GM21723 (cell line): ENCODE measurements at regions not wholly inside any gene's neighbourhood (a gene's known extent, or its start where the extent isn't known, plus 50 kb on each side); places are given as distances from the start of the nearest gene placed in this dataset.

Experiments used
- ATAC-seq: cut with Tn5 transposase; IDR thresholded peaks from one replicate; pipeline ENCODE4 v1.9.1; 2021; ENCODE audit warnings: mild to moderate bottlenecking, moderate library complexity; ENCODE audit not compliant: unreplicated experiment

DNA sequence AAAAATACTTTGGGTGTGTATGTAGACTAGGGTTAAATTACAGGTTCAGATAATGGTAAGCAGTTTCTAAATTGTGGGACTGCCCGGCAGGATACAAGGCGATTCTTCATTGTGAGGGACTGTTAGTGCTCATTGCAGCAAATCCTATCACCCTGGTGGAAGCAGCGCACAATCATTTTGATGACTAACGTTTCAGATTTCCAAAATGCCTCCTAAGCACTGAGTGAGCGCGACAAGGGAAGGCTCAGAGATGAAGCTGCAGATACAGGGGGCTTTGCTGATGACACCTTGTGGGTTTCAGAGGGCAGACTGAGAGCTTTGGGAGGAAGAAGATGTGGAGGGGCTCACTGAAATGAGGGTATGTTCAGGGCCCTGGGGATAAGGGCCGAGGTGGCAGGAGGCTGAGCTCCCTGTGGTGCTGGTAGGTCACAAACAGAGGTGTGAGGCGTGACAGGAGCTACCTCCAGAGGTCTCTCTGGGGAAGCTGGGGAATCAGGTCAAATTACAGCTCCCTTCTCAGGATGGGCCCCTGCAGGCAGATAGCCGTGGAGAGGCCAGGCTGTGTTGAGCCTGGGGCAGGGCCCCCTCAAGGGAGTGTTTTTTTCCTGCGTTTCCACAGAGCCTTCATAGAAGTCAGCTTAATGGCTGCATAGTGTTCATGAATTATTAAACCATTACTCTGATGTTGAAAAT, 84.5 kb upstream of the FYN start:
- ATAC-seq, result no peak

DNA sequence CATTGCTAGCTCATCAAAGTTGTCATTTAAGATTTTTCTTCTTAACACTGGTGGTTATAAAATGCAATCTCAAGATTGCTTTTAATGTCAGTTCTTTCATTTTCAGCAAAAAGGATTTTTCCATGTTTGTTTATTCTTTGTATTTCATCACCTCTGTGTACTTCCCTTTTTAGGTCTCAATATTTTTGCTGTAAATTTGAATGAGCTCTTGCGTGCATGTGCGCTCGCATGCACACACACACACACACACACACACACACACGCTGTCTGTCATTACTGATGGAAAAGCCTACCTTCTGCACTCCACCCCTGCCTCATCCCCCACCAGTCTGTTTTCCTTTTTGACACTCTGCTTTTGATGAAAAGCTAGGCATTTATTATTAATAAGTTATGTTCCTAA, 85.3 kb upstream of the FYN start:
- no peak for ATAC-seq

DNA sequence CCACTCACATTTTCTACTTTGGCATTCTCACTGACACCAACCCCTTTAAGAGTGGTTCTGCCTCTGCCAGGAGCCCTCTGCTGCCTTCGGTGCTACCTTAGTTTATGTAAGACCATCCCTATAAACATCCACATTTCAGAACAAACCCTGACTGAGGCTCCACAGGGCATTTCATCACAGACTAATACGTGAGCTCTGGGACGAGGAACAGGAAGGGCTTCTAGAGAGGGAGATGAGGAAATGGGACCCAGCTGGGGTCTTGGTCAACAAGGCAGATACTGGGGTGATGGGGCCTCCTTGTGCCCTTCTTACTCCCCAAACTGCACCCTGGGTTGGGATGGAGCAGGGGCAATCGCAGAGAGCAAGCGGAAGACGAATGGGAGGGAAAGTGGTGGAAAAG, 86.5 kb upstream of the FYN start:
- no peak for ATAC-seq

DNA sequence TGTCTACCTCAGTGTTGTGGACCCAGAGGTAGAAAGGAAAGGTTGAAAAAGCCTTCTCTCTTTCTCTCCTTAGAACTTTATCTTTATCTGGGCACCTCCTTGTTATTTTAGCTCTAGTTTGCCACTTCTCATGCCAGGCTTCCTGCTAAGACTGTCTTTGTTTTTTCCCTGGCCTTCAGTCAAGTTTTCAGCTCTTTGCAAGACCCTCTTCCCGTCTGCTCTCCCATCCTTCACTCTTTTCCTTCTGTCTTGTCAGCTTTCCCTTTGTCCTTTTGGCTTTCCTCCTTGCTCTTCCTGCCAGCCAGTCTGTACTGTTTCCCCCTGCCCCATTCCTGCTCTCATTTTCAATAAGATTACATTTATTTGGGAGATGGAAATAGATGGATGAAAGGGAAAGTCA, 86.8 kb upstream of the CCN6 start:
- no peak for ATAC-seq

DNA sequence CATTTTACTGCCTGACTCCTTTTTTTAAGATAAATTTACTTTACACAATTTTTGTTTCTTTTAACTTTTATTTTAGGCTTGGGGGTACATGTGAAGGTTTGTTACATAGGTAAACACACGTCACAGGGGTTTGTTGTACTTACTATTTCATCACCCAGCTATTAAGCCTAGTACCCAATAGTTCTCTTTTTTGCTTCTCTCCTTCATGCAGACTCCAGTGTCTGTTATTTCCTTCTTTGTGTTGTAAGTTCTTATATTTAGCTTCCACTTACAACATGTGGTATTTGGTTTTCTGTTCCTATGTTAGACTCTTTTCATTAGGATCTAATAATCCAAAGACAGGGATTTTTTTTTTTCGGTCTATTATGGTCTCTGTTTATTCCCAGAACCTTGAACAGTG, 83.5 kb upstream of the CCN6 start:
- no peak for ATAC-seq

DNA sequence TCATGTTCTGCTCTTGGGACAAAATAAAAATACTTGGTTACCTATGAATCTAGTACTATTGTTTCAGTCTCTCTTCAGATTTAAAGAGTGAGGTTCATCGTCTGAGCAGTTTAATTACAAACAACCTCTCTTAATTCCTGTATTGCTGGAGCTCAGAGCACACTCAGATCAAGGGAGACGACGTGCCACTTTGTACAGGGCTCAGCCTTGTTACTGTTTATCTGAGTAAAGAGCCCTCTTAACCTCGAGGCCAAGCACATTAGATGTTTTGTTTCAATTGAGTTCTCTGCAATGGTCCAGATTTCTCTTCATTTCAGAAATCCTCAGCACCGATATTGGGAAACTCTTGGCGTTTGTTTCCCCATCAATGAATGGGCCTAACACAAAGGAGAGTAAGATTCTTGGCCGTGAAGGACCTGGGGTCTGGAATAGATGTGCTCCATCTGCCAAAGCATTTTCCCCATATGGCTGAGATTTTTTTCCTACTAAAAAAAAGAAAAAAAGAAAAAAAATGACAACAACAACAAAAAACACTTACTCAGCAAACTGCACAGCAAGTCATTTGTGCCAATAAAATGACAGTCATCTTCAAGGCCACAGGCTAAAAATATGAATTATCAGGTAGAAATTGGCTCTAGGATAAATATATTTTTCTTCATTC, 82.6 kb upstream of the CCN6 start:
- ATAC-seq, result no peak

DNA sequence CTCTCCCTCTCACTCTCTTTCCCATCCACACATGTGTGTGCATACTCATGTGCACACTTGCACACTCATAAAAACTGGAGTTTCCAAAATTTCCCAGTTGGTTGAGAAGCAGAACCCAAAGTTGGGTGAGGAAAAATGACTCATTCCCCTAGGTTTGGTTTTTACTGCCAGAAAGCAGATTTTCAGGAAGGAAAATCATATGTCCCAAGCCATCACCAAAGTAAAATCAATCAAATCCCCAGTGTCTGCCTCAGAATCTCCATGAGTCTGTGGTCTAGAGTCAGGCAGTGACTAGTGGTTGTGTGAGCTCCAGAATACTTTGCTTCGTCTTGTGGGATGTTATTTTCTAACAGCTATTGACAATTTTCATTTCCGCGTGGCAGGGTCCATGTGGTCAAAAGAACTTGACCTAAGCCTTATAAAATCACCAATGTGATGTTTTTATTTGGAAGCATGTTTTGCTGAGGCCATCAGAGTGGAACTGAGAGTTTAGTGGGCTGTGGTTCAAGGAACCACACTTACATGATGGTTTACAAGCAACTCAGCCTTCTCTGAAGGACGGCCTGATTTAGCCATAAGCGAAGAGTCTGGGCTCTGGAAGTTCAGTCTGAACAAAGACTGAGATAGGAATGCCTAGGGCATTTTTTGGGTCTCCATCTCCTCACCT, 81.9 kb upstream of the CCN6 start:
- ATAC-seq, result no peak

DNA sequence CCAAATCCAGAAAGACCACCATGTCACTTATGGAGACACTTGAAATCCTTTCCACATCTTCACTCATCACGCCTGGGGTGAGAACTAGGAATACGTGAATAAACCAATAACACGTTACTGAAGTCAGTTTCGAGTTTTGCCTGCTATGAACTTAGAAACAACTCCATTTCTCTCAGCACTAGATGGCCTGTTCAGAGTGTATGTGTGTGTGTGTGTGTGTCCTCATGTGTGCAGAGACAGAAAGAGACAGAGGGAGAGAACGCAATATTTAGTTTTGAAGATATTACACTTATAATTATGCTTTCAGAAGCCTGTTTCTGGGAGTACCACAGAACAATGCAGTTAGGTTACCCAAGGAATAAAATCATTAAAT, 81.2 kb upstream of the CCN6 start:
- no peak for ATAC-seq

DNA sequence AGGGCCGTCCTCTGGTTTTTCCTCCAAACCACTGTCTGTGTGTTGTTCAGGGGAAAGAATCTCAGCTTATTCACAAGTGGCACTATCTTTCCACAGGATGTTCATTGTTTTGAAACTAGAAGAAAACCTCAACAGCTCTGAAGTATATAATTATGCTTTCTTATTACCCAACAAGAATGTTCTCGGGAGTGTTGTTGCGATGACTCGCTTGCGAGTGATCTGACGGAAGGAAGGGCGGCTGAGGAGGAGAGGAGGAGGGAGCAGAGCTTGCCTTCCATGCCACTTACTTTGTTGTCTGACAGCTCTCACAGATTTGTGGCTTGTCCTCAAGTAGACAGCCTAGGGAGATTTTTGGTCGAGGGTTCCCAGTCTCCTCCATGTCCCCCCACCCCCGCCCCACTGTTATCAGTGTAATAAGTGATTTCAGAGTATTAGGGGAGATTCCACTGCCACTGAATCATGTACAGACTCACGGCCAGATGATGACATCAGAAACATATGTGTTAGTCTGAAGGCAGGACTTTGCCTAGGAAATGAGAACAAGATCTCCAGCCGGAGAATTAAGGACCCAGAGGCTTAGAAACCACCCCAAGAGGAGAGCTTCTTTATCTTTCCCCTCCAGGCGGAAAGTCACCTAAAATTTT, 80.7 kb upstream of the CCN6 start:
- no peak for ATAC-seq

DNA sequence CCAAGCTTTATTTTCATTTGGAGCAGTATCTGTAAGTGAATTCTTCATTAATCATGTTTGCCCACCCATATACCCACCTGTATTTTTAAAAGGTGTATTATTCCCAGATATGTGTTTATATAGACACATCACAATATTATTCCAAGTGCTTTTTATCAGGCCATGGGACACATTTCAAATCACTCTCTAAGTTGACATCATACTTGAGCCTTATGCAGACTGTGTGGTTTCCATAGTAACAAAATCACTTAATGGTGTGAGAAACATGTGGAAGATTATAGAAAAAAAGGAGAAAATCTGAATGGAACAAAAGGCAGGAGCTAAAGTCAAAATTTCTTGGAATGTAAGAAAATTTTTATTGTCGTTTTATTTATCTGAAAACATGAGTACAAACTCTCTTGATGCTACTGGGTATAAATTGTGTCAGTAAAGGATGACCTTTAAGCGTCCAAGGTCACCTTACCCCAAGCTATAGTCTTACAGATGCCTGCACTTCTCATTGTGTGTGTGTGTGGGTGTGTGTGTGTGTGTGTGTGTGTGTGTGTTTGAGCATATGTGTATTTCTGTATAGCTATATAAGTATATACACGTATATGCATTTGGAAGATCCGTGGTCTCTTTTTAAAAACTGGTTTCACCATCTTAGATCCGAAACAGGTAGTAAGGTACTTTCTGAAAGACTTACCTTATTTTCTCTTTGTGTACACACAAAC, 79.8 kb upstream of the CCN6 start:
- ATAC-seq, result no peak

DNA sequence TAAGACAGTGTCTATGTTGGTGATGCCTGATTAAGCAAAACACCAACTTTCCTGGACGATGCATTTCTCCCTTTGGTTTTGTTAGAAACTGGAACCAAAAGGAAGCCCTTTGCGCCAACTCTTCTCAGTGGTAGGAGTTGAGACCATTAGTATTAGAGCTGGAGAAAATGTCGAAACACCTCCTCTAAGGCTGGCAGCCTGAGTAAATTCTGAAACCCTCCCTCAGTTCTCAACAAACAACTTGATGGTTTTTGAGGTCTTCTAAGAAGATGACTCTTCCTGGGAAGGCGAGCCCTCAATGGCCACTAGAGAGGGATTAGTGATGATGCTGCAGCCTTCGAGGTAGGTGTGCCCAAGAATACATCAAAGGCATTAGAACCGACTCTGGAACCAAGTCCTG, 78.4 kb upstream of the CCN6 start:
- no peak for ATAC-seq

DNA sequence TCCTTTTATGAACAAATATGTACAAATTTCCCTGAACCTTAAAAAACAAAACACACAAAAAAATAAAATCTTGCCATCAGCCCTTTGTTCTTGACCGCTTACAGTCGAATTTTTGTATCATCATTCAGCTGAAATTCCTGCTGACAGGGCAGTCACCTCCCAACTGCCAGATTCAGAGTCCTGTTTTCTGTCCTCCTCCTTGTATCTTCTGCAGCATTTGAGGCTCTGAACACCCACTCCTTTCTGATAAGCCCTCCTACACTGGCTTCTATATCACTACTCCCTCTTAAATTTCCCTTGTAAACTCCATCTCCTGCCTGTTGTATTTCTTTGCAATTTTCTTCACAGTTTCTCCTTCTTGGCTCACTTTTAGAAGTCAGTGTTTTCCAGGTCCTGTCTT, 77.8 kb upstream of the CCN6 start:
- no peak for ATAC-seq

DNA sequence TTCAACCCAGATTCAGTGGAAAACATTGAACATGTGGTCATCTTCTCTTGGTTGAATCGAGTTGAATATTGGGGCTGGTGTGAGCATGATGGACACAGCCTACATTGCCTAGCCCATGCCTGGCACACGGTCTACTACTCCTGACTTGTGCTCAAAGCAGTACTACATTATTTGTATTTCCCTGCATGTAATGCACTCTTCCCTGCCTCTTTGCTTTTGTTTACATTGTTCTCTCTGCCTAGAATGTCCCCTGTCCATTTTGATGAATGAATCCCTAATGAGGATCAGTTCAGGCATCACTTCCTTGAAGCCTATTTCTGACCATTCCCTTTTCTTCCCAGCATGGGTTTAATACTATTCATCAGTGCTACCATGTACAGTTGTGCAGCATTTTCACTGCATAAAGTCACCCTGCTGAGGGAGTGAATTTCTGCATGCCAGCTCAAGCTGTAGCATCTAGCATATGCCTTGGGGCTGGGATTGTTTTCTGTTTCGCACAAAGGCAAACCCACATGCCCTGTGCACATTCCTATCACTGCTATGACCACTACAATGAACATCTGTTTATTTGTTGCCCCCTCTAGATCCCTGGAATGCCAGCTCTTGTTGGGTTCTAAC, 75.3 kb upstream of the CCN6 start:
- no peak for ATAC-seq

DNA sequence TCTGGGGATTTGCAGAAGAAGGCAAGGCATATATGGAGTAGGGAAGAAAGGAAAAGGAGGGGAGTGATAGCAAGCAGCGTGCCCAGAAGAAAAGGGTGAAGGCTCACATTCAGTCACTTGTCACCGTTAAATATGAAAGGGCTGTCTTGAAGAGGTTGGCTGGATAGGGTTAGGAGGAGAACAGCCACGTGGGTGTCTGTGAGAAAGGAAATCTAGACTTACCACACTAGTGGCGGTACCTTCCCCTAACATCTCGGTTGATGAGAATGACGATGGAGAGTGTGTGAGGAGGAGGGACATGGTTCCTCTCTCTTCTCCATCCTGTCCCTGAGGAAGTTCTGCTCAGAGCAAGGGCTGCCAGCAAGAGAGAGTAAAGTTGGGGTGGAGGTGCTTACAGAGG, 74.3 kb upstream of the CCN6 start:
- ATAC-seq, result no peak

DNA sequence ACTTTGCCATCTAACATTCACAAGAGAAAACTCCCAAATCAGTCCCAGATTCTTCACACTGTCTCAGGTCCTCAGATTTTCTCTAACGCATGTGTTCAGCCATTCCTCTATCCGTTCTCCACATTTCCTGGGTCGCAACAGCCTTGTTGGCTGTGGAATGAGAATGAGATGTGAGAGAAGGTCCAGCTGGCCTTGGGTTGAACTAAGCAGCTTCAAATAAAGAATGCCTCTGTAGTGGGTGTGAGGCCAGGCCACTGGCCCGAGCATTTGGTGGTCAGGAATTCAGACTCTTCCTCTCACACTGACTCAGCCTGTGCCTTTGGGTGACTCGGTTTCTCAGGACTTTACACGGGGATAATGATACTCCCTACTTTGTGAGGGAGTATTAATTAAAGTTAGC, 73.8 kb upstream of the CCN6 start:
- ATAC-seq, result no peak

DNA sequence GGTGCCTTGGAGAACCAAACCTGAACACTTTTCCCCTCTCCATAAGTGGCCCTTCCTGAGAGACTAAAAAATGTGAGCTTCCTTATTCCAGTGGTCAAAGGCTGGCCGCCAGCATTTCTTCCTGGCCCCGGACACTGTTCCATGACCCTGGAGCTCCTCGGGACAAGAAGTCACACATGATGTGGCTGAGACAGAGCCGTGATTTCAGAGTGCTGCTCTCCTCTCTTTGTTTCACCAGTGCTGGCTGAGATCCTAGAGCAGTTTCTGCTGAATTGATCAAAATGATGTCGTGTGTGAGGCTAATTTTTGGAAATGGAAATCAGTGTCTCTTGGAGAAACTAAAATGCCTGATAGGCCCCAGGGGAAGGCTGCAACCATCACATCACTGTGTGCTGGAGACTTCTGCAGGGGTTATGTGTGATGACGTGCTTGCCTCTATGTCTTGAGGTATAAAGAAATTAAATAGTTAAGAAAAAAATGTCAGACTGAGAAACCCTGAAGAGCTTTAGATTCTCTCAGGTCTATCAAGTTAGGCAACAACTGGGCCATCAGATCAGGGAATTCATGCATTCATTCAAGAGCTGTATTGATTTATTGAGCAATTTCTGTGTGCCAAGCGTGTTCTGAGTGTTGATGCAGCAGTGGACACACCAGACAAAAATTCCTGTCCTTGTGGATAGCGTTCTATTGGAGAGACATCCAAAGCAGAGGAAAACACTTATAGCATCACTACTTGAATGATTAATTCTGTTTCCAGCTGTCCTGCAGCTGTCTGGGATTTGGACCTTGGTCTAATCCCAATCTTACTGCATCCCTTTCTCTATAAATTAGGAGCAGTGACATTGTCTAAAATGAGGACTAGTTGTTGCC, 72.7 kb upstream of the CCN6 start:
- ATAC-seq, result no peak

DNA sequence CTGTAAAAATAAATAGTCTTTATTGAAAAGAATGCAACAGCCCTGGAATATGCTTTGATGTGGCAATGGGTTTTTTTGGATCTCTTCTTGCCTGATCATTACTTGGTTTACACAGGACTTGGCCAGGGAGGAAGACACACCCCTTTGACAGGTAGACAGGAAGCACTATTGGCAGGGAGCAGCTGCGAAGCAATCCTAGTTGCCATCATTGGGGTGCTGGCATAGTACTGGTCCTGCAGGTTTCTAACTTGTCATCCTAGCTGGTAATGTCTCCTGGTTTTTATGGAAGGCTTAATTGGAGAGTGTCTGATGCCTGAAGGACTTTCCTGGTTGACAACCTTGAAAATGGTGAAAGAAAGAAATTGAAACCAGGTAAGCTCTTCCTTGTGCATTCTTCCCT, 71.2 kb upstream of the CCN6 start:
- ATAC-seq, result no peak

DNA sequence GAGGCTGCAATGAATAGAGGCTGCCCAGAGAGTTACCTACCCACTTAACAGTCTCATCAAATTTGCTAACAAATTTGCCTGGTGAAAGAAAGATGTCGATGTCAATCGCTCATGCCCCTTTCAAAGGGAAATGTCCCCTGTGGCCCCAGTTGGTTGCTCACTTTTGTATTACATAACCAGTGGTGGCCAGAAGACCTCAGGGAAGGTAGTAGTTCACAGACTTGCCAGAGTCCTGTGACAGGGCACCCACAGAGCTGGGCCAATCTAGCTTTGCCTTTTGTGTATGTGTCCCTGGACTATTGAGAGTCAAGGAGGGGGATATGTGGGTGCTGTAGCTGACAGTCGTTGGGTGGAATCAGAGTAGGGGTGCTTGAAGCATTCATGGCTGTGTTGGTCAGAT, 70.7 kb upstream of the CCN6 start:
- ATAC-seq, result no peak

DNA sequence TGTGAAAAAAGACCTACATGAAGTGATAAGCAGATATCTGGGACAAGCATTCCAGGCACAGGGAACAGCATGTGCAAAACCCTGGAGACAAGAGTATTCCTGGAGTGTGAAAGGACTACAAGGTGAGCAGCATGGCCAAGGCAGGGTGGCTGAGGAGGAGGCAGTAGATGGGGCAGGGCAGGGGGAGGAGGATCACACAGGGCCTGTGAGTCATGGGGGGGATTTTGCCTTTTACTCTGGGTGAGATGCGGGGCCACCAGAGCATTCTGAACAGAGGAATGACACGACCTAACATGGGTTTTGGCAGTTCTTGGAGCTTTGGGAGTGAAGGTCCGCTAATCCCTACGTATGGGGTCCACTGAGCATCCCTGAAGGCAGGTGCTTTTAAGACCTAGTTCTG, 69.8 kb upstream of the CCN6 start:
- no peak for ATAC-seq
